GM19395 (cell line): ENCODE measurements at regions not wholly inside any gene's neighbourhood (a gene's known extent, or its start where the extent isn't known, plus 50 kb on each side); places are given as distances from the start of the nearest gene placed in this dataset.

ENCODE experiments used
- ATAC-seq: cut with Tn5 transposase; IDR thresholded peaks from one replicate; pipeline ENCODE4 v1.9.1; 2021; ENCODE audit warnings: mild to moderate bottlenecking, moderate library complexity; ENCODE audit not compliant: unreplicated experiment

GRCh38 chr6:163950159-163950558 lies 535.6 kb downstream of the QKI start:
- no peak for ATAC-seq

- no peak for ATAC-seq
Measured at GRCh38 chr6:163949431-163949830, 534.9 kb downstream of the QKI start.

DNA sequence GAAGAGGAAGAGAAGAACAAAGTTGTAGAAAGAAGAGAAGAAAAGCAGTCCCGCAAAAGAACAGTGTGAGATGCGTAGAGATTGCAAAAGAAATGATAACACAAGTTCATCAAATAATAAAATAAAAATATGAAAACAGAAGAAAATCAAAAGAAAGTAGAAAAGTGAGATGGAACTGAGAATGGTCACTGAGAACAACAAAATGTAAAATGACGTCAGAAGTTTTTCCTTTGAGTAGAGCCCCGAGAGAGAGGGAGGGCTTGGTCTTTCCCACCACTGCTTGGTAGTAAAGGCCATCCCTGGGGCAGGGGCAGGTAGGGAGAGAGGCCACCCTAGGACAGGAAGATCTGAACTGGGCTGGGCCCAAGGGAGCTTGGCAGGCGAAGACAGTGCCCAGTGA lies 533.7 kb downstream of the QKI start:
- no peak for ATAC-seq

DNA sequence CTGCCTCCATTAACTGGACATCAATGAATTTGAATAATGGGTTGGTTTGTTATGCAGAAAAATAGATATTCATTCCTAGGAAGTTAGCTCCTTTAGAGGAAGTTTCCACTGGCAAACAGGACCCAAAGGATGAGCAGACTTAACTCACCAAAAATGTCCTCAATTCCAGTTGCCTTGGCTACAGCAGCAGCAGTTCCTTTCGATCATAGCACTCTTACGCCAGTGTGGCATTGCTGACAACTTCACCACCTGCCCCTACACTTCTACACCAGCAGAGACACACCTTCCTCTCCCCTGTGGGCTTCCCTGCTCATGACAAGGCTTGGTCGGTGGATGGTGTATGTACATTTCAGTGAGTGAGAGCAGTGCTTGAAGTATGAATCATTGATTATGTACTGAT lies 532.8 kb downstream of the QKI start:
- ATAC-seq: no peak

DNA sequence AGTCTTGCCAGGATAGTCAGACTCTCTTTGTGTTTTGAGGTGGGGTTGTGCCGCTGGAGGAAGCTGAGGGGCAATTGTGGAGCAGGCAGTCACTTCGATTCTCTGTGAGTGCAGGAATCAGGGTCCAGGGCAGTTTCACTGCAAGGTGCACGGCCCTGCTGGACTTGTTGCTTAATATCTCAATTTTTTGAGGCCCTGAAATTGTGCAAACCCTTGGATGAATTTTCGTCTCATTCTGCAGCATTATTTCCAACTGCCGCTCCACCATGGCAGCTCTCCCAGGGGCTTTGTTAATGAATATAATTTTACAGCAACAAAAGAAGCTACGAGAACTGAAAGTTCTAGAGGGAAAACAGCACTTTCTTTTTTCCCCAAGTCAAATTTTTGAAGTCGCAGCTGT lies 531.9 kb downstream of the QKI start:
- ATAC-seq: no peak

DNA sequence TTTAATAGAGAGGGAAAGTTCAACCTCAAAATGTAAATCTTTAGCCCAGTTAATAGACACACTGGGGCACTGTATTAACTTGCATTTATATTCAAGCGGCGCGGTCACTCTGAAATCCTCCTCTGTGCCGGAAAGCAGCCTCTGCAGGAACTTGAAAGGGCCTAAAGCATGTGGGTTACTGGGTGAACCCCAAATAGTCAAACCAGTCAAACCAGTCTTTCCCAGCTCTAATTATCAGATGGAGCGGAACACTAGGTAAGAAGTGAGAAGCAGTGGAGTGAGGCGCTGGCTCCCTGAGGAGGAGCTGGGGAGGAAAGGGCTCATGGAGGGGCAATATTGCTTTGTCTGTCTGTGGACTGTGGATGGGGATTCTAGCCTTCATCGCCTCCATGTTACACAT lies 531.3 kb downstream of the QKI start:
- no peak for ATAC-seq

DNA sequence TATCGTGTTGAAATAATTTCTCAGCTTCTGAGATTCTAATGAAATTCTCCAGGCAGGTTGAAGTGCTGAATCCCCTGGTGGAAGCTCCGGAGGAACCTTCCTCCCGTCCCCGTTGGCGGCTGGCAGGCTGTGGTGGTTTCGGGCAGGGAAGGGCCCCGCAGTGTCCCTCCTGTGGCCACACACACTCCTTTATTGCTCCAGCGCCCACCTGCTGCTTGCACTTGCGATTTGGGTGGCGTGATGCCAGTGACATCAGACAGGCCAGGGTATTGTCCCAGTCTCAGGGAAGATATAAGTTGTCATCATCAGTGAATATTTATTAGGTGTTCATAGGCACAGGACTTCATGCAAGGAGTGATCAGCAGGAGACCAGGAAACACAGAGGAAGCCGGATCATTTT lies 530.4 kb downstream of the QKI start:
- no peak for ATAC-seq

GRCh38 chr6:163943607-163944385 lies 529.3 kb downstream of the QKI start:
- no peak for ATAC-seq

DNA sequence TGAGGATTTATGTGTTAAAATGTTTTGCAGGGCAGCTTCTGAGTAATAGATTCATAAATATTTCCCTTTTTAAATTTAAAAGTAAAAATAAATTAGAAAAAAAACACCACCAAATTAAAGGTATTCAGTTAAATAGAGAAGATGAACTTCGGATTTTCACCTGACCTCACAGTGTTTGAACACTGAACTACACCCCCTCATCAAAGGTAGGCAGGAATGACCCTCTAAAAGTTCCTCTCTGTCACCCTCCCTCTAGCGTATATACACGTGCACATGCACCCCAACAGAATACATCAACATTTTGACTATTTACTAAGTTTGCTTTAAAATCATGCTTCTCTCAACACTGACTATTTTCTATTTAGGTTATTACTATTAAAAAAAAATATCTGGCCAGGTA lies 528.3 kb downstream of the QKI start:
- ATAC-seq: no peak

GRCh38 chr6:163941624-163941976 lies 527.1 kb downstream of the QKI start:
- ATAC-seq: no peak

- ATAC-seq: no peak
Measured at GRCh38 chr6:163940705-163941623, 526.4 kb downstream of the QKI start.

GRCh38 chr6:163937071-163937470 lies 522.6 kb downstream of the QKI start:
- no peak for ATAC-seq

- ATAC-seq: no peak
Measured at GRCh38 chr6:163935158-163935762, 520.7 kb downstream of the QKI start.

GRCh38 chr6:163930012-163930411 lies 515.5 kb downstream of the QKI start:
- ATAC-seq: no peak

DNA sequence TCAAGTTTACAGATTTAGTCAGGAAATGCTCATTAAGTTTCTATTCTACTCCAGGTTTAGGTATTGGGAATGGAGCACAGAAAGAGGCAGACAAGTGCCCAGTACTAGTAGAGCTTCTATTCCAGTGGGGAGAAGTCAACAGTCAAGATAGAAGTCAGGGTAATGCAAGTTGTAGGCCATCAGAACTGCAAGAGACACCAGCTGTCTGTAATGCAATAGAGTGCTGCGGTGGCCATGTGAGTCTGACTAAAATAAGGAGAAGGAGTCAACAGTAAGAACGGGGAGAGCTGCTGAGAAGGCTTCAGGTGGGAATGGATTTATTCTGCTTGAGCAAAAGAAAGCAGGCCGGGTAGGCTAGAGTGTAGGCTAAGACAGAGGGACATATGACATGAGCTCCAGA lies 515.0 kb downstream of the QKI start:
- no peak for ATAC-seq

- no peak for ATAC-seq
Measured at GRCh38 chr6:163926642-163927041, 512.1 kb downstream of the QKI start.

DNA sequence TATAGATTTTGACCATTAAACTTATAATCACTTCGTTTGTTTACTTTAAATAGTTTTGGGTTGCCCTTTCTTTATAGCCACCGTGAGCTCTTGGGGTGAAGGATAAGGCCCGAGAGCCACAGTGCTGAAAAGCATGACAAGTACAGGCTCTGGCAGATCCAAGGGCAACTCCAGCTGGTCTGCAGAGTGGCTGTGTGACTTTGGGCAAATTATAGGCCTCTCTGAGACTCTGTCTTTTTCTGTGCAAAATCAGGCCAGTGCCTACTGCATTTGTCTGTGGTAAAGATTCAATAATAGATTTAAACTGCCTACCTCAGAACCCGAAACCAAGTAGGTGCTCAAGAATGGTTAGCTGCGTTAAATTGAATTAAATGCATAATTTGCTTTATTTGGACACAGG lies 511.3 kb downstream of the QKI start:
- ATAC-seq: no peak

GRCh38 chr6:163923658-163924411 lies 509.3 kb downstream of the QKI start:
- ATAC-seq: no peak

DNA sequence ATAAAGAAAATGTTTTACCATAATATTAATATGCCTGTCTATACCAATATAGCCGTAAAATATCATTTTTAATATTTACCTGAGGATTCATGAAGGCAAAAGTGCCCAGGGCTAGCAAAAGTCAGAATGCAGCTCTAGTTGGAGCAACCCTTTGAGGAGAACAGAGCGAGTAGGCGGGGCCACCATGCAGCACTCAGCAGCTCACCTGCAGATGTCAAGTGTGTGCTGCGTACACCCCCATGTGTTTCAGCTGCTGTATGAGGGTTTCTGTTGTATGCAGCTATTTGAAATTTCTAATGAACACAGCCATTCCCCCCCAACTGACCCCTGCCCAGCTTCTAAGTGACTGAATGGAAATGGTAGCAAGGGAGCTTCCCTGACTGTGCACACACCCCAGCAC lies 508.0 kb downstream of the QKI start:
- no peak for ATAC-seq

DNA sequence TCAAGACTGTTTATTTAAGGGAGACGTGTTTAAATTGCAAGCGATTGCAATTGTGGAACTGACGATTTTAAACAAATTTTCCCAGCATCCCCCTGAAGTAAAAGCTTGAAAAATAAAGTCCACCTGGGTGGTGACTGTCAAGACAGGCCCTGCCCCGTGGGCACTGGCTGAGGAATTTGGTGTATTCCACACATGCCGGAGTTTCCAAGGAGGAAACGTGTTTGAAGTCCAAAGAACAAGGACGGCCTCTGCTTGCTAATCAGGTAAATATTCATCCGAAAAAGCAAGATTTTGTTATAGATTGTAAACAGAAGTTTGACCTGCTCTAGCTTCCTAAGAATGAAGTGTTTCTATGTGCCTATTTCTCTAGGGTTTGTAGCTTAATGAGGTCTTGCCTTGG lies 505.1 kb downstream of the QKI start:
- ATAC-seq: no peak
